ENCODE measurements at regions not wholly inside any gene's neighbourhood (a gene's known extent, or its start where the extent isn't known, plus 50 kb on each side); places are given as distances from the start of the nearest gene placed in this dataset.

- H3K9ac ChIP-seq (ENCODE audit: low read depth, low read length, poor library complexity, severe bottlenecking), result no peak overlapping the region
Measured at GRCh38 chr5:71922584-71923106, 184.6 kb upstream of the MAP1B start.

GRCh38 chr5:71923755-71924154, 183.5 kb upstream of the MAP1B start:
- Histone ChIP-seq H4K20me1 (ENCODE audit: insufficient read depth, low read length, poor library complexity, severe bottlenecking) (no peaks in the 10 kb centered on the region), H3K4me3 (ENCODE audit: low read length, poor library complexity, severe bottlenecking) (no peak overlapping the region), H3K36me3 (ENCODE audit: insufficient read depth, low read length) (no peaks in the 10 kb centered on the region), H3K27me3 (ENCODE audit: insufficient read depth, low read length, poor library complexity, severe bottlenecking) (peaks cover 18% of the 10 kb centered on the region), H3F3A (ENCODE audit: low read depth) (no peaks in the 10 kb centered on the region), H3K79me2 (ENCODE audit: insufficient read depth, low read length) (no peaks in the 10 kb centered on the region), H3K4me2 (ENCODE audit: low read depth, low read length, poor library complexity, severe bottlenecking) (no peak overlapping the region), H3K9ac (ENCODE audit: low read depth, low read length, poor library complexity, severe bottlenecking) (no peak overlapping the region), H3K9me2 (replicated peaks; ENCODE audit: low read depth, low read length) (no peaks in the 10 kb centered on the region), H3K9me3 (ENCODE audit: insufficient read depth, low read depth, low read length) (no peaks in the 10 kb centered on the region), H3K4me1 (ENCODE audit: insufficient read depth, low read length, poor library complexity, severe bottlenecking) (no peaks in the 10 kb centered on the region), H2AFZ (ENCODE audit: low read length) (no peak overlapping the region)
- TF ChIP-seq EZH2phosphoT487 (IDR thresholded peaks at IDR 0.05; ENCODE audit: borderline replicate concordance), result no peak
- TF ChIP-seq CTCF (conservative IDR thresholded peaks at IDR 0.05; ENCODE audit: low read length), result no peak

More at GRCh38 chr5:71922584-71923106, 184.6 kb upstream of the MAP1B start:
- Histone ChIP-seq H3K79me2 (ENCODE audit: insufficient read depth, low read length) (no peaks in the 10 kb centered on the region), H3K9me3 (ENCODE audit: insufficient read depth, low read depth, low read length) (no peaks in the 10 kb centered on the region), H4K20me1 (ENCODE audit: insufficient read depth, low read length, poor library complexity, severe bottlenecking) (no peaks in the 10 kb centered on the region), H2AFZ (ENCODE audit: low read length) (peak overlapping the region; percentile 92), H3K4me1 (ENCODE audit: insufficient read depth, low read length, poor library complexity, severe bottlenecking) (no peaks in the 10 kb centered on the region), H3F3A (ENCODE audit: low read depth) (no peaks in the 10 kb centered on the region), H3K4me2 (ENCODE audit: low read depth, low read length, poor library complexity, severe bottlenecking) (no peak overlapping the region), H3K4me3 (ENCODE audit: low read length, poor library complexity, severe bottlenecking) (no peak overlapping the region), H3K27me3 (ENCODE audit: insufficient read depth, low read length, poor library complexity, severe bottlenecking) (peaks cover 18% of the 10 kb centered on the region), H3K36me3 (ENCODE audit: insufficient read depth, low read length) (no peaks in the 10 kb centered on the region), H3K9me2 (replicated peaks; ENCODE audit: low read depth, low read length) (no peaks in the 10 kb centered on the region)
- TF ChIP-seq CTCF (conservative IDR thresholded peaks at IDR 0.05; ENCODE audit: low read length) (no peak), EZH2phosphoT487 (IDR thresholded peaks at IDR 0.05; ENCODE audit: borderline replicate concordance) (no peak)

- H3K9me2 ChIP-seq (replicated peaks; ENCODE audit: low read depth, low read length), result no peaks in the 10 kb centered on the region
- H3K9ac ChIP-seq (ENCODE audit: low read depth, low read length, poor library complexity, severe bottlenecking), result no peak overlapping the region
- peaks cover 20% of the 10 kb centered on the region for H3K27me3 ChIP-seq (ENCODE audit: insufficient read depth, low read length, poor library complexity, severe bottlenecking)
- TF ChIP-seq EZH2phosphoT487 (IDR thresholded peaks at IDR 0.05; ENCODE audit: borderline replicate concordance), result no peak
- TF ChIP-seq CTCF (conservative IDR thresholded peaks at IDR 0.05; ENCODE audit: low read length), result no peak
- H3K79me2 ChIP-seq (ENCODE audit: insufficient read depth, low read length), result no peaks in the 10 kb centered on the region
- no peaks in the 10 kb centered on the region for H3F3A ChIP-seq (ENCODE audit: low read depth)
- H3K4me2 ChIP-seq (ENCODE audit: low read depth, low read length, poor library complexity, severe bottlenecking), result no peak overlapping the region
- no peaks in the 10 kb centered on the region for H3K4me1 ChIP-seq (ENCODE audit: insufficient read depth, low read length, poor library complexity, severe bottlenecking)
- no peaks in the 10 kb centered on the region for H4K20me1 ChIP-seq (ENCODE audit: insufficient read depth, low read length, poor library complexity, severe bottlenecking)
- H2AFZ ChIP-seq (ENCODE audit: low read length), result no peak overlapping the region
- no peaks in the 10 kb centered on the region for H3K9me3 ChIP-seq (ENCODE audit: insufficient read depth, low read depth, low read length)
- H3K4me3 ChIP-seq (ENCODE audit: low read length, poor library complexity, severe bottlenecking), result no peak overlapping the region
- H3K36me3 ChIP-seq (ENCODE audit: insufficient read depth, low read length), result no peaks in the 10 kb centered on the region
Measured at GRCh38 chr5:71924325-71924724, 182.9 kb upstream of the MAP1B start.

Measured in Loucy (cell line).